HFFc6 (cell line): ENCODE measurements at regions not wholly inside any gene's neighbourhood (a gene's known extent, or its start where the extent isn't known, plus 50 kb on each side); places are given as distances from the start of the nearest gene placed in this dataset. TPM values are rescaled to one million over a fixed set of nuclear protein-coding genes. Genes with fewer than 3 reads are reported as not detected.

Source experiments
- DNase-seq: peaks from one replicate; pipeline ENCODE4 v3.0.0-alpha.2; 2018
- H3K27ac Mint-ChIP-seq: 2 replicates; pipeline ENCODE4 v1.8.0; 2020; ENCODE audit warnings: mild to moderate bottlenecking, mixed read lengths
- H3K27me3 Mint-ChIP-seq: 2 replicates; pipeline ENCODE4 v1.8.0; 2021; ENCODE audit warnings: mild to moderate bottlenecking, moderate library complexity, mixed read lengths; ENCODE audit not compliant: insufficient read depth
- H3K36me3 Mint-ChIP-seq: 2 replicates; pipeline ENCODE4 v1.8.0; 2021; ENCODE audit warnings: low read depth, mixed read lengths
- H3K4me1 Mint-ChIP-seq: 2 replicates; pipeline ENCODE4 v1.8.0; 2020; ENCODE audit warnings: low read depth, mixed read lengths
- H3K4me3 Mint-ChIP-seq: 2 replicates; pipeline ENCODE4 v1.8.0; 2020; ENCODE audit warnings: mild to moderate bottlenecking, moderate library complexity, mixed read lengths
- H3K9me3 Mint-ChIP-seq: 2 replicates; pipeline ENCODE4 v1.8.0; 2020; ENCODE audit warnings: mild to moderate bottlenecking, mixed read lengths
- CTCF ChIP-seq: fragments of 200-600 bp; sonication (generic); IDR thresholded peaks from 2 replicates; pipeline ENCODE4 v1.5.0; 2021; ENCODE audit warnings: antibody characterized with exemption, mild to moderate bottlenecking
- microRNA-seq: library from miRNA; unstranded; fragments of <30 nt; microRNA quantifications from one replicate; pipeline ENCODE4, GENCODE V29; 2019

GRCh38 chr4:147430111-147430510 lies 50.8 kb upstream of the EDNRA start:
- no peak for DNase-seq
- H3K27me3 Mint-ChIP-seq, result peaks cover 3% of the 10 kb centered on the region
- no peaks in the 10 kb centered on the region; the same call in 1 of the 2 replicates for H3K9me3 Mint-ChIP-seq
- H3K36me3 Mint-ChIP-seq, result no peaks in the 10 kb centered on the region
- H3K4me1 Mint-ChIP-seq, result no peaks in the 10 kb centered on the region
- H3K4me3 Mint-ChIP-seq, result no peak overlapping the region
- no peak overlapping the region for H3K27ac Mint-ChIP-seq
- no peak for TF ChIP-seq CTCF

Small RNA genes lying in the stretch of these regions (microRNA-seq; reads per million reads assigned to microRNA genes)
- not detected for gene MIR548G
